HG02885 (cell line): ENCODE measurements at regions not wholly inside any gene's neighbourhood (a gene's known extent, or its start where the extent isn't known, plus 50 kb on each side); places are given as distances from the start of the nearest gene placed in this dataset.

ENCODE experiments used
- ATAC-seq: cut with Tn5 transposase; IDR thresholded peaks from one replicate; pipeline ENCODE4 v1.9.1; 2021; ENCODE audit warnings: mild to moderate bottlenecking; ENCODE audit not compliant: unreplicated experiment, poor library complexity

DNA sequence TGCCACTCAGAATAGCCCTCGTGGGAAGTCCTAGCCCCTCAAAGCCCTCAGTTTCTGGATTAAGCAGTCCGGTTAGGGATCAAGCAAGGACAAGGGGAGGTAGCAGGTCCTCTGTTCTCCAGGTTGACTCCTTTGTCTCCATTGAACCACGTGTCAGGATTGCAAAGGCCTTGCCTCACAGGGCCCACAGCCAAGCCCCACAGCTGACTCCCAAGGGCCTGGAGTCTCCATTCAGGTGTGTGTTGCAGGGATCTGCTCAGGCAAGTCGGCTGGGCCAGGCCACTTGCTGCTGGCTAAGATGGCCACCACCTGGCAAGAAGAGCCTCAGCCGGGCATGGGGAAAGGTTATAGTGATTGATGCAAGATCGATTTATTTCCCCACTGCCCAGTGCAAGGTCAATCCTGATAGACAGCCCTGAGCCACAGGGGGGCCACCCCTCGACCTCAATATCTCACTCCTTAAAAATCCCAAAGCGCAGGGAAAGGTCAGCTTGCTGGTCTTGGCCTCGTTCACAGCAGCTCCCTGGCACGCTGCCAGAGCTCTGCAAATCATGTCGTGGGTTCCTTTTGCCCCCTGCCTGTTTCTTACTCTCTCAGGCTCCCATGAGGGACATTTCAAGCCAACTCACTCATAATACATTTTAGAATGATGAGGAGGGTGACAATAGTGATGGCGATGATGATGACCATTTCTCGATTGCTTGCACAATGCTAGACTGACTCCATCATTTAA, 75.9 kb downstream of the EDN3 start:
- no peak for ATAC-seq

DNA sequence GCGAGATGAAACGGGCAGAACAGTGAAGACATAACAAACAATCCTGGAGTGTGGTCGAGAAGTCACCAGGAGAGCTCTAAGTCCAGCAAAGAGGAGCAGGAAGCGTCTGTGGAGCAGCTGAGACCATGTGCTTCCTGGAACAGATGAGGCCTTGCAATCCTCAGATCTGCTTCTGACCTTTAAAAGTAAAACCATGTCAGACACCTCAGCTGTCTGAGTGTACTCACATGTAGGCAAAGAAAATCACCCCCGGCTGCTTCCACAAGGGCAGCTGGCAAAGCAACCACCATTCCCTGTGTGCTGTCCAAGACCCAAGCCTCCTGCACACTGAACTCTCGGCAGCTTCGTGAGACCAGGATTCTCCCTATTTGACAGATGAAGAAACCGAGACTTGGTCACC, 76.6 kb downstream of the EDN3 start:
- no peak for ATAC-seq

DNA sequence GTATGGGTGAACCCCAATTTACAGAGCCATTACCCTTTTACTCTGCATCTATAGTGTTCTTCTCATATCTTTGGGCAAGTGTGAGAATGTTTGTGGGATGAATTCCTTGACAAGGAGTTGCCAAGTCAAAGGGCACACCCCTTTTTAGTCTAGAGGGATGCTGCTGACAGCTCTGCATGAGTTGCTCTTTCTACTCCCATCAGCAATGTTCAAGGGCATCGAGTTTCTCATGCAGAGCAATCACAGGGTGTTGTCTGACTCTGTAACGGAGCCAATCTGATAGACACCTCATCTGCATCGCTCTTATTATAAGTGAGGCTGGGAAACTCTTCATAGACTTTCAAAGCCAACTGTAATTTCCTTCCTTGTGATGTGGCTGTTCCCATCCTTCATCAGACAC, 77.4 kb downstream of the EDN3 start:
- no peak for ATAC-seq

DNA sequence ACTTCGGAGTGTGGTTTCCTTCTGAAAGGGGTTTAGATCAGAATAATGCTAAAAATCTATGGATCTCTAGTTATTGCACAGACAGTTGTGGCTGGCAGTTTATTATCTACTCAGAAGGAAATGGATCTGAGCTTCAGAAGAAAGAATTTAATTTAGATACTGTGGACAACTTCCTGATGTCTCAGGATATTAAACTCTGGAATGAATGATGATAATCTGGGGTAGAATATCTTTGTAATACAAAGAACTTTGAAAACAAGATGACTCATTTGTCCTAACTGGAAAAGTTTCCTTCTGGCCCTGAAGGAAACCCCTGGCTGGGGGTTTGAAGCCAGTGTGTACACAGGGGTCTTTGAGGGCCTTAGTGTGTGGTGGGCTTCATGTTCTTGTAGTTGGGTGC, 78.0 kb downstream of the EDN3 start:
- no peak for ATAC-seq

DNA sequence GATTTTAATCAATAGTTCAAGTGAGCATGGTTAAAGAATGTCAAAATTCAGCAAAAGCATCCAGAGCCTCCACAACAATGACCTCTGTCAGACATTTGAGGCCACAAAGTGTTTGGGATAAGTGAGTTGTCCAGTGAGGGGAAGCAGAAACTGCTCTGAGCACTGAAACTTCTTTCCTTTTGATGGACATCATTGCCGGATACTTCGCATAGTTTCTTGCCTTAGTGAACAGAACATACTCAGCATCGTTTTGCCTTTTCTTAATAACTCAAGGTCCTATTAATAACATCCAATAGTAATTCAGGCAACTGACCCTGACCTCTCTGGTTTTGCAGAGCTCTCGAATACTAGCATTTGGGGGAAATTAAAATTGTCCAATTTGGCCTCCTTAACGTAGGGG, 78.6 kb downstream of the EDN3 start:
- no peak for ATAC-seq

DNA sequence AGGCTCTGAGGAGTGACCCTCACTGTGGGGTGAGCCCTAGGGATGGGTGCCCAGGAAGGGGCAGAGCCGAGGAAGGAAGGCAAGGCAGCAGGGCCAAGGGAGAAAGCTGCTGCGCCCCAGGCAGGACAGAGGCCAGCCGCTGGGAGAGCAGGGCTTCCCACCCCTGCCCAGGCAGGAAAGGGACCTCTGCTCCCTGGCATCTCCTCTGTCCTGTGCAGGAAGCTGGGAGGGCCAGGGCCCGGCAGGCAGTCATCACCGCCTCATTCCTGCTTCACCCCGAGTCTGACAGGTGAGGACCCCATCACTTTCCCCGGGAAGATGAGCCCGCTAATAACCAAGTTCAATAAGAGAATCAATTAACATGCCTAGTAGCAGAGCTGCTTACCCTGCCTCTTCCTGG, 81.3 kb downstream of the EDN3 start:
- no peak for ATAC-seq

DNA sequence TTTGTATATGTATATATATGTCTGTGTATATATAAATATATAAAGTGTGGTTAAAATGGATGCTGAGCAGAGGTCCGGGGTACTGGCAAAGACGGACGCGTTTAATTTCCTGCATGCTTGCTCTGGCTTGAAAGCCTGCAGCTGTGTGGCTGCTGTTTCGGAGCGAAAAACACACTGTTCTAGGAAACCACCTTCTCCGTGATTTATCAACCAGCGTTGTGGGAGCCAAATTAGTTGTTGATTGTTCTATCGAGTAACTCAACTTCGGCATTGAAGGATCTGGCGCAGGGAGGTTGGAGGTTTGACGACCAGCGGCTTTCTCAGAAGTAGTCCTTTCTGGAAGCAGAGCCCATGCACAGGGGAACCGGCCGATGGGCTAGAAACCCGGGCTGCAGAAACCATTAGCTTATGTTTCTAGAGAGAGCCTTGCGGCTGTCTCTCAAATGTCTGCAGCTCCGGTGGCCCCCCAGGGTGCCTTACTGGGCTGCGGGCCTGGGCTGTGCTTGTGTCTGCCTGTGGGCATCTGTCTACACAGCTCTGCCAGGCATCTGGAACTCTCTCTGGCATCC, 81.8 kb downstream of the EDN3 start:
- no peak for ATAC-seq

DNA sequence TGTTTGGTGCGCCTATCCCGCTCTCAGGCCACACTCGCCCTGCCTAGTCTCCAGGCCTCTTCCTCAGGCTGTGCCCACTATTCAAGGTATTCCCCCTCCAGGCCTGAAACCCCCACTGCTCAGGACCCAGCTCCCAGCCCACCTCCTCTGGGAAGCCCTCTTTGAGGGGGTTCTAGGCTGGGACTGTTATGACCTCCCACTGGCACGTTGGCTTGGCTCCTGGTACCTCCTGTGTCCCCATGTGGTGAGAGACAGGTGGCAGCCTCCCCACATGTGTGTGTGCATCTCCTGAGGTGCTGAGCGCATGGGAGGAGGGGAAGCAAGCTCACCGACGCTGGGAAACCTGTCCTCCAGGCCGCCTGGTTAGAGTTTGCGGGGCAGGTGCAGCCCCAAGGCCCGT, 82.5 kb downstream of the EDN3 start:
- ATAC-seq: no peak

DNA sequence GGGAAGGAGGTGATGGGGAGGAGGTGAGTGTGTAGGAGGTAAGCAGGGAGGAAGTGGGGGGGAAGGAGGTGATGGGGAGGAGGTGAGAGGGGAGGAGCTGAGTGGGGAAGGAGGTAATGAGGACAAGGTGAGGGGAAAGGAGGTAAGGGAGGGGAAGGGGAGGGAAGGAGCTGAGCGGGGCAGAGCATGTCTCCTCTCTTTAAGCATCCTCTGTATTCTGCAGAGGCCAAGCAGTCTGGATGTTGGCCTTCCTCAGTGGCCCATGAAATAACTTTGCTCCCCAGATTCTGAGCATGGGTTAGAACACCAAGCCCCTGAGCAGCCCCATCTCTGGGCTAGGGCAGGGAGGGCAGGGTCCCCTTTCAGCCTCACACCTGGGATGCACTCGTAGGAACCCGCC, 84.6 kb downstream of the EDN3 start:
- ATAC-seq: no peak

DNA sequence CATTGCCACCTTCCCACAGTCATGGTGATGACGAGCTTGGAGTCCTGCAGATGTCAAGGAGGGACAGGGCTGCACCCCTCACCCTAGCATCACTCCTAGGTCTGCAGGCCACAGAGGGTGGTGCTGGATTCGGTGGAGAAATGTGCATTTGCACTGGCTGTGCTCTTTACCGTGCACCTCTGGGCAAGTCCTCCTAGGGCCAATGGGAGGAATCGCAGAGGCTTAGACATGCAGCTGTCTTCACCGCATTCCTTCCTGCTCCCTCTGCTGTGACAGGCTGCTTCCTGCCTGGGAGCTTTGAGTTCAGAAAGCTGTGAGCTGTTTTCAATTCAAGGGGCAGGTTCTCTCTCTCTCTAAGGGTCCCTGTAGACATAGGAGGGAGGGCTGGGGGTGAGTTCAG, 85.1 kb downstream of the EDN3 start:
- no peak for ATAC-seq

DNA sequence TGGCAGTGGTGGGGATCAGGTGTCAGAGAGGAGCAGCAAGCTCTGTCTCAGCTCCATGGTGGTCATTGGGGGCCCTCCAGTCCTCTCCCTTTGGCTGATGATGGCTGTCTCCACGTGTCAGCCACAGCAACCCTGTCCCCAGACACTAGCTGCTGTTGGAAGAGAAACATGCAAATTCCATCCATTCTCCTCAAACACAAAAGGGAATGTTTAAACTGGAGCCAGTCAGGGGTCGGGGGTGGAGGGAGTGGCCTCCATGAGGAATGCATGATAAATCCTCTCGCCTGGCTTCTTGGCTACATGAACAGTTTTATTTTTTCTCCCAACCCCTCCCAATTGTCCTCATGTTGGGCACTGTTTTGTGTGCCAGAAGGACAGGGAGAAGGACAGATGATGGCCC, 86.4 kb downstream of the EDN3 start:
- no peak for ATAC-seq

DNA sequence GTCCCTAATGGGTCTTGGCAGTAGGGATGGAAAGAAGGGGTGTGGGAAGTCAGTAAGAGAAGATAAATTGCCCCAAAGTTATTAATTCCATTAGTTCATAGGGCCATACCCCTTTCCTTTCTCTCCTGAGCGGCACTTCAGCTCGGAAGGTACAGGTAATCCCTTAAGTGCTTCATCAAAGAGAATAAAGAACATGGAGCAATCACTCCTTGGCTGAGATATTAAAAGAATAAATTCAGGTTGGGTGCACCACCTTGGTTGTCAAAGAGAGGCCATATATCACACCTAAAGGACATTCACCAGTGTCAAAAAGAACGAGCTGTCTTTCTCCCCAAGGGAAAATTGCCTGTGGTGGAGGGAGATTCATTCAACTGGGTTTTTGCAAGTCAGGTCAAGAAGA, 87.5 kb downstream of the EDN3 start:
- ATAC-seq: no peak

DNA sequence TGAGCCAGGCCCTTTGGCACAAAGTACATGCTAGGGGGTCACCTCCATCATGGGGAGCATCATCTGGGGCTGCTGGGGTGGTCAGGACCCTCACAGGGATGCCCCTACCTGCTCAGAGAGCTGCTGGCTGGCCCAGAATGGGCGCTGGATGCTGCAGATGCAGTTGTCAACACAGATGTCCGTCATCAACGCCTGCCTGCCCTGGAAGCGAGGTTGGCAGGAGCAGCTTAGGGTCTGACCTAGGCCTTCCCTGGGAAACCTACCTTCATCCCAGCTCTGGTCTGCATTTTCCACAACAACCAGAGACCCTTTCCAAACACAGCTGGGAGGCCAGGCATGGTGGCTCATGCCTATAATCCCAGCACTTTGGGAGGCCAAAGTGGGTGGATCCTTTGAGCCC, 88.0 kb downstream of the EDN3 start:
- ATAC-seq: no peak

DNA sequence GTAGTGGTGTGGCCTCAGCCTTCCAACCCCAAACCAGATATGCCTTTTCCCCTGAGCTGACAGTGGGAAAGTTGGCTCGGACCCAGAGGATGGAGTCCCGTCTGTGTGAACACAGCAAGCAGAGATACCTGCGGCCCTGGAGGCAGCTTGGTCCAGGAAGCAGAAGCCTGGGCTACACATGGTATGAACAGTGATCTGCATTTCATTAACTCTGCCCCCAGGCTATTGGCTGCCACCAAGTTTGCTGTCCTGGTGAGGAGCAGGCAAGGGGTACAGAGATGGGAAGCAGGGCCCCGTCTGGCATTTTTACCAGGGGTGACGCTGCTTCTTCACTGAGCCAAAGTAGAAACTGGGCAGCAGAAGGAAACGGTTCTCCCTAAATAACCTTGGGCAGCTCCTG, 90.0 kb downstream of the EDN3 start:
- ATAC-seq: no peak

DNA sequence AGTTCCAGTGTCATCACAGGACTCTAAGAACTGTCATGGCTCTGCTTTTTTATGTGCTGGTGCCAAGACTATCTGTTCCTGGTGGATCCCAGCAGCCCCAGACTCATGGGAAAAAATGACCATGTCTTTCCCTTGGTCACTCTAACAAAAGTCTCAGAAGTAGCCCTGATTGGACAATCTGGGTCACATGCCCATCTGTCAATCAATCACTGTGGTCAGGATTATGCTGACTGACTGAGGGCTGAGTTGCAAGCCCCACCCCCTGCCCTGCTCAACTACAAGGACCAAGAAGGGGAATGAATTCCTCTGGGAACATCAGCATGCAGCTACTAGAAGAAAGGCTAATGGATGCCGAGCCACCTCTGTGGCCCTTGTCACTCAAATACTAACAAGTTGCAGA, 91.6 kb downstream of the EDN3 start:
- no peak for ATAC-seq

DNA sequence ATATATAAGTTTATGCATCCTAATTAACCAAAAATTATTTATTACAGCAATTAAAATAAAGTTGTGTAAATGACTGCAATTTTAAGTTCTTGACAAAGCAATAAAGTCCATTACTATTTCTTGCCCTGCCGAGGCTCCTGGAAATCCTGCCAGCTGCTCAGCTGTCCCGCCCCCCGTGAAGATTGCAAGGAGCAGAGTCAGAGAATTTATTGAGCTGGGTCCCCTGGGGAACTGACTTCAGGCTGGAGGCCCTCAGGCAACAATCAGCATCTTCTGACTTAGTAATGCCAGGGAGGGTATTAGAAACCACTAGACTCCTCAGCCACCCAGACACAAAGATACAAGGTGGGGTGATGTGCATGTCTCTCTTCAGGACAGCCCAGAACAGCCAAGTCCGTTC, 92.3 kb downstream of the EDN3 start:
- ATAC-seq: no peak

DNA sequence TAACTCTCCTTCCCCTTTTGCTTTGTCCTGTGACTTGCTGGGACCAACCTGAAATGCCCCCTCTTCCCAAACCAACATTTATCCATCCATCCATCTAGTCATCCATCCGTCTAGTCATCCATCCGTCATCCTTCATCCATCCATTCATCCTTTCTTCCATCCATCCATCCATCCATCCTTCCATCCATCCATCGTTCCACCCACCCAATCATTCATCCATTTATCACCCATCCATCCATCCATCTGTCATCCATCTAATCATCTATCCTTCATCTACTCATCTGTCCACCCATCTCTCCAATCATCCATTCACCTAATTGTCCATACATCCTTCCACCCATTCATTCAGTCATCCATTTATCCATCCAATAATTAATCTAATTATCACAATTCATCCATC, 92.7 kb downstream of the EDN3 start:
- ATAC-seq: no peak

DNA sequence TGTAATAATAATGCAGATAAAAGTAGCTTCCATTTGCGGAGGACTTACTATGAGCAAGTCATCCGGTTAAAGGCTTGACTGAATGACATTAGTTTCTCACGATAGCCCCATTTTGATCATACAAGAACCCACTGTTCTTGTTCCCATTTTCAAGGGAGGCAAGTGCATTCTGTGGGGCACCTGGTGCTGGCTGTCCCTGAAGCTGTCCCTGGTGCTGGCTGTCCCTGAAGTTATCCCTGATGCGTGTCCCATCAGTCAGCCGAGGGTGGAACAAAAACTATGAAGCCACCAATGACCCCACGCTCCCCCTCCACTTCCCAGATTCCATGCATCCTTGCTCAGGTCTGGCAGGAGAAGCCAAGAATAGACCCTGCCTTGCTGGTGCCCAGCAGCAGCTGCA, 95.3 kb downstream of the EDN3 start:
- no peak for ATAC-seq

DNA sequence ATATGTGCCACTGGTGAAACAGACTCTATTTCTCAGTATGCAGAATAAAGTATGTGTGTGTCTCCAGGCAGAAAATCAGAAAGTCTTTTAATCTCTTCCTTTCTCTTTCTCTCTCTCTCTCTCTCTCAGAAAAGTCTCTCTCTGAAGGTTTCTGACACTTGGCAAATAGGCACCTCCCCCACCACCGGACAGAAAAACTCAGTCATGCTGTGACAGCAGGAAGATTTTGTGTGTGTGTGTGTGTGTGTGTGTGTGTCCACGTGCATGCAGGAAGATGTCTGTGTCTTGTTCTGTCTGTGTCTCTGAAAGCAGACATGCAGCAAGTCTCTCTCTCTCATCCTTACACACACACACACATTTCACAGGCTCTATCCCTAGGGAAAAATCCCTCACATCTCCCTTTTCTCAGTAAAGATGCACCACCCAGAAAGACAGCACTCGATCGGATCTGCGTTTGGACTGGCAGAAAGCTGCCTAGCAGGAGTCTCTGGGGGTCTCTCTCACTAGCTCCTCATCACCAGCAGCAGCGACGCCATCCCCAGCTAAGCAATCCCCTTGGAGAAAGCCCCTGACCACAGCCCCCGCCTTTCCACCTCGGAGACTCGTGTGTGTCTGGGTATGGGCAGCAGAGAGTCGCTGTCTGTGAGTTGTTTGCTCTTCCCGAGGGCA, 98.3 kb downstream of the EDN3 start:
- ATAC-seq: no peak

DNA sequence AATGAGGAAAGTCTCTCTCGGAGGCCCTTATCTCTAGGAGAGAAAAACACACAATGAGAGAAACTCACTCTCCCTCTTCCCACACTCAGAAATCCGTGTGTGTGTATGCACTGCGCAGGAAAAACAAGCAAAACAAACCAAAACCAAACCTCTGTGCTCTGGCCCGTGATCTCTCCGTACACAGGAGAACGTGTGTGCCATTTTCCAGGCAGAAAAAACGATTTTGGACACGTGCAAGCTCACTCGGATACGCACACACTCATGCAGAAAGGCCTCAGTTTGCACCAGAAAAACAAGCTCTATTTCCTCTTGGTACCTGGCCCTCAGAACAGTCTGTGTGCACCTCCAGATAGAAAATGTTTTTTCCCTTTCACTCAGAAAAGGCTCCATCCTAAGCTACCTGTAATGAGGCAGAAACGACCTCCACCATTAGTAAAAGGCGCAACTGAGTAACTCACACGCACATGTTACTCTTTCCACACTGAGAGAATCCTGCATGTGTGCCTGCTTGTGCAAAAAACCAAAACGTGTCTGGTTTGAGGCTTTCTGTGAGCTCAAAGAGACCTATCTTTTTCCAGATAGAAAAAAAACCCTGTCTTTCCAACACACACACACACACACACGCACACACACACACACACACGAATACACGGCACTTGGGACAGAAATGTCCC, 99.2 kb downstream of the EDN3 start:
- ATAC-seq: no peak

DNA sequence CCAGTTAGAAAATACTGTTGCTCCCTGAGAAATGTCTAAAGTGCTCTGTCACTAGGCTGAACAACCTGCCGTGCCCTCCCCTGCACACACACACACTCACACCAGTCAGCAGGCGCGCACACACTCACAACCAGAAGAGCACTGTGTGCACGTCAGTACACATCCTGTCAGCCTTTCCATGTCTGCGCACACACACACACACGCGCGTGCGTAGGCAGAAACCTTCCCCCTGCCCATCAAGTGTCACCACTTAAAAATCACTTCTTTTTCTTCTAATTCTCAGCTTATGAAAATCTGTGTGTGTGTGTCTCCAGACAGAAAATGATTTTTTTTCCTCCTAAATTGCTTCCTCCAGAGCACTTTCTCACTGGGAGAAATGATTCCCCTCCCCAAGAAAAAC, 100.3 kb downstream of the EDN3 start:
- ATAC-seq: no peak
